NB4 (cell line): ENCODE measurements at regions not wholly inside any gene's neighbourhood (a gene's known extent, or its start where the extent isn't known, plus 50 kb on each side); places are given as distances from the start of the nearest gene placed in this dataset.

Source experiments
- DNase-seq: peaks from one replicate; pipeline ENCODE4 v3.0.0; 2010; ENCODE audit warnings: low read depth
- H3K4me3 ChIP-seq: one replicate; pipeline ENCODE4 v1.5.1; 2011; ENCODE audit warnings: mild to moderate bottlenecking, low read depth, low read length, moderate library complexity
- MYC ChIP-seq: IDR thresholded peaks from 2 replicates; pipeline ENCODE4 v1.6.1; 2011; ENCODE audit warnings: low read depth, low read length
- POLR2A ChIP-seq: IDR thresholded peaks from 2 replicates; pipeline ENCODE4 v1.6.1; 2011; ENCODE audit warnings: mild to moderate bottlenecking; ENCODE audit not compliant: insufficient read length; ENCODE audit errors: extremely low read depth
- TF ChIP-seq, protein P1 (sequence below): IDR thresholded peaks from 2 replicates; pipeline ENCODE4 v1.6.1; 2011; ENCODE audit warnings: low read depth, low read length
- TF ChIP-seq, protein P2 (sequence below): IDR thresholded peaks from one replicate; pipeline ENCODE4 v1.5.1; 2012; ENCODE audit warnings: low read depth, low read length

DNA sequence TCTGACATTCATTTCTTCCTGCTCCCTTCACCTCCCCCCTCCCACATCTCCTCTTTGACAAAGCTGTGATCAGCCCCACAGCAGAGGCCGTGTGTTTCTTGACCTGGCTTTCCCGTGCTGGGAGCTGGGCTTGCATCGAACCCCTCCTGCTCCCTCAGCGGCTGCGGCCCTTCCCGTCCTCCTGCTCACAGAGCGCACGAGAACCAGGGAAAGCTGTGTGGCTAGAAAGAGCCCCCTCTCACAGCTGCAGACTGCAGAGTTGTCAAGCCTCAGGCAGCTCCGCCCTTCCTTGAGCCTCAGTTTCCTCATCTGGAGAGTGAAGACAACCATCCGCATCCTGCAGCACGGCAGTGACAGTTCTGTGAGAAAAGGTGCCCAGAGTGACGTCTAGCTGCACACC, 65.7 kb upstream of the GLI2 start:
- no peak for DNase-seq
- H3K4me3 ChIP-seq = no peak overlapping the region
- TF ChIP-seq, protein P1, sequence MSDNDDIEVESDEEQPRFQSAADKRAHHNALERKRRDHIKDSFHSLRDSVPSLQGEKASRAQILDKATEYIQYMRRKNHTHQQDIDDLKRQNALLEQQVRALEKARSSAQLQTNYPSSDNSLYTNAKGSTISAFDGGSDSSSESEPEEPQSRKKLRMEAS = no peak
- TF ChIP-seq, protein P2, sequence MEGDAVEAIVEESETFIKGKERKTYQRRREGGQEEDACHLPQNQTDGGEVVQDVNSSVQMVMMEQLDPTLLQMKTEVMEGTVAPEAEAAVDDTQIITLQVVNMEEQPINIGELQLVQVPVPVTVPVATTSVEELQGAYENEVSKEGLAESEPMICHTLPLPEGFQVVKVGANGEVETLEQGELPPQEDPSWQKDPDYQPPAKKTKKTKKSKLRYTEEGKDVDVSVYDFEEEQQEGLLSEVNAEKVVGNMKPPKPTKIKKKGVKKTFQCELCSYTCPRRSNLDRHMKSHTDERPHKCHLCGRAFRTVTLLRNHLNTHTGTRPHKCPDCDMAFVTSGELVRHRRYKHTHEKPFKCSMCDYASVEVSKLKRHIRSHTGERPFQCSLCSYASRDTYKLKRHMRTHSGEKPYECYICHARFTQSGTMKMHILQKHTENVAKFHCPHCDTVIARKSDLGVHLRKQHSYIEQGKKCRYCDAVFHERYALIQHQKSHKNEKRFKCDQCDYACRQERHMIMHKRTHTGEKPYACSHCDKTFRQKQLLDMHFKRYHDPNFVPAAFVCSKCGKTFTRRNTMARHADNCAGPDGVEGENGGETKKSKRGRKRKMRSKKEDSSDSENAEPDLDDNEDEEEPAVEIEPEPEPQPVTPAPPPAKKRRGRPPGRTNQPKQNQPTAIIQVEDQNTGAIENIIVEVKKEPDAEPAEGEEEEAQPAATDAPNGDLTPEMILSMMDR = no peak
- TF ChIP-seq MYC (no peak), POLR2A (no peak)

DNA sequence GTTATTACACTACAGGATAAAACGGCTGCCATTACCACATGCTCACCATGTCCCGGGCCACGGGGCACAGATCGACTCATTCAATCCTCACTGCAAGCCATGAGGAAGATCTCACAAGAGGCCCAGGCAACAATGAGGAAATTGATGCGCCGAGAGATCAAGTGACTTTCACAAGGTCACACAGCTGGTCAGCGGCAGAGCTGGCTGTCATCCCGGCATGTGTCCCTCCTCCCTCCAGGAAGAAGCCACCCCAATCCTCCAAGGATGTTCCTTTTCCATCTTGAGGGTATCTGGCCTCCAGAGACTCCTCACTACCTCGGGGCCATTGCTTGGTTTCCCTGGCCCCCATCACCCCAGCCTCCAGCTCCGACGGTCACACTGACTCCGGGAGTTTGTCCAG, 65.3 kb upstream of the GLI2 start:
- DNase-seq = peak; percentile 23
- TF ChIP-seq, protein P1 = no peak
- no peak for TF ChIP-seq POLR2A
- no peak for TF ChIP-seq MYC
- TF ChIP-seq, protein P2 = no peak
- no peak overlapping the region for H3K4me3 ChIP-seq

DNA sequence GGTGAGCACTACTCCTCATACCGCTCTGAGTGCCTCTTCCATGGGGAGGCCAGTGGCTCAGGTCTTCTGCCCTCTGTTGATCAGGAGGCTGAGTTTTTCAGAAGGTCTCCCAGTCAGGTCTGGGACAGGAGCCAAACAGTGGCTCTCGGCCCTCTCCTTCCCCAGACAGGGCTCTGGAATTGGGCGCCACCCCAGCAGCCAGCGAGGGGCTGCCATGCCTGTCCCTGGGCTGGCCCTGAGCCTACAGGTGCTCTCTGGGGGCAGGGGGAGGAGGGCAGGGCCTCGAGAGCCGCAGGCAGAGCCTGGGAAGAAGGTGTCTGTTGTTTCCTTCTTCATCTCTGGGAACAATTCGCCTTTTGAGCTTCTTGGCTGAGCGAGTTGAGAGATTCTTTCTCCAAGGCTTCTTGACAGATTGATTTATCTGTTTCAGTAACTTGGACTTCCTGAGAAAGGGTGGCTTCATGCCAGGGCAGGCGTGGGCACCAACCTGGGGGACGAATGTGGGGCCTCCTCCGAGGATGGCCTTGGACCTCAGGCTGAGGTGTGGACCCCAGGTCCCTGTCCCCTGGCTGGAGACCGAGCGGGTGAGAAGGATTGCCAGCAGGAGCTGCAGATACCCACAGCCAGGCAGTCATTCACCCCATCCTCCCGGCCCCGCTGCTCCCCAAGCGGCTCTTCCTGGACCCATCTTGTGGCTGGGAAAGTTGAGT, 64.7 kb upstream of the GLI2 start:
- no peak overlapping the region for H3K4me3 ChIP-seq
- TF ChIP-seq, protein P2 = no peak
- TF ChIP-seq, protein P1 = no peak
- TF ChIP-seq MYC (no peak), POLR2A (no peak)
- no peak for DNase-seq

DNA sequence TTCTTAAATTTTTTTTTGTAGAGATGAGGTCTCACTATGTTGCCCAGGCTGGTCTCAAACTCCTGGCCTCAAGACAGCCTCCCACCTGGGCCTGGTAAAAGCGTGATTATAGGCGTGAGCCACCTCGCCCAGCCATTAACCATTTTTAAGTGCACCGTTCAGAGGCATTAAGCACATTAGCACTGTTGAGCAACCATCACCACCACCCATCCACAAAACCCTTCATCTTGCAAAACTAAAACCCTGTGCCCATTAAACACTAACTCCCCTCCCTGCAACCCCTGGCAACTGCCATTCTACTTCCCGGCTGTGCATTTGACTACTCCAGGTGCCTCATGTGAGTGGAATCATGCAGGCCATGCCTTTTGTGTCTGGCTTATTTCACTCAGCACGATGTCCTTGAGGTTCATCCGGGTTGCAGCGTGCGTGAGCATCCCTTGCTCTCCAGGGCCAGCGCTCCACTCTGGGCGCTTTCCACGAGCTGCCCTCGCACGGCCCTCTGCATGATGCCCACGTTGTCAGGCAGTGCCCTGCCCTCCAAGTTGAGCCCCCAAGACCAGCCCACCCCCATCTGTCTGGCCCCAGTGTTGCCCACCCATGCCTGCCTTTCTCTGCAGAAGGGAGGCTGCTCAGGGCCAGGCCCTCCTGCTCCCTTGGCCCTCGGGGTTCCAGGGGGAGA, 63.0 kb upstream of the GLI2 start:
- TF ChIP-seq, protein P1 = no peak
- TF ChIP-seq MYC = 0 out of 2 replicates have a peak, but pooled peaks have one; percentile 20
- DNase-seq = peak; percentile 86
- no peak overlapping the region for H3K4me3 ChIP-seq

DNA sequence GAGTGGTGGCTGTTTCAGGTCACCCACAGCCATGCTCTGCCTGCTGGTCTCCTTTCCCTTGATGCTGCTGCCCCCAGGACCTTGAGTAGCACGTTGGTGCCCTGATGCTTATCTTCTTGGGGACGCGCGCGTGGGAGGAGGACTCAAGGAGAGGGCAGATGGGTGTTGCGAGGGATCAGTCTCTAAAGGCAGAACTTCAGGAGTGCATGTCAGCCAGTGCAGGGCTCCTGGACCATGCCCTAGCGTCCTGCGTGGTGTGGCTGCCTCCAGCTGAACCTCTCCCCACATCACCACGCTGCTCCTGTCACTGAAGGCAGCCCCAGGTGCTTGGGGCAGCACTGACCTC, 62.5 kb upstream of the GLI2 start:
- TF ChIP-seq, protein P2 = no peak
- TF ChIP-seq POLR2A (no peak), MYC (no peak)
- TF ChIP-seq, protein P1 = no peak
- H3K4me3 ChIP-seq = no peak overlapping the region
- peak; percentile 71 for DNase-seq

DNA sequence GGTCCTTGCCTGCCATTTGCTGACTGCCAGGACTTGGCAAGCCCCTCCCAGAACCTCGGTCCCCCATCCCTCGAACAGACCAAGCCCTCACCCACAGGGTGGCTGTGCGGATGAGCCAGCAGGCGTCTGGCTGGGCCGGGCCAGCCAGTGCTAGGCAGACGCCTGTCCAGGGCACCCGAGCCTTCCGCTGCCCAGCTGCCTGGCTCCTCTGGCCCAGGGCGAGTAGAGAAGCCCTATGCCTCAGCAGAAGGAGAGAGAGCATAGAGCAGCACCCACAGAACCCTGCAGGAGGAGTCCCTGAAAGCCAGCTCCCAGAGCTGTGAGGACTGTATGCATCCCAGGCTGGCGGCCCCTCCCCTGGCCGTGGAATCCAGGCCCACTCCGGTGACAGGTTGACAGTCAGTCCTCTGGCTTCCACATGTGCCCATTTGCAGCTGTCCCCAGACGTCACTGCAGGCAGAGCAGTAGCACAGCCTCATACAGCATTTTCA, 62.1 kb upstream of the GLI2 start:
- DNase-seq = no peak
- TF ChIP-seq, protein P1 = no peak
- TF ChIP-seq, protein P2 = no peak
- TF ChIP-seq POLR2A (no peak), MYC (no peak)
- no peak overlapping the region for H3K4me3 ChIP-seq
